Spleen (tissue), 7 donors: ENCODE measurements at regions not wholly inside any gene's neighbourhood (a gene's known extent, or its start where the extent isn't known, plus 50 kb on each side); places are given as distances from the start of the nearest gene placed in this dataset.

ENCODE experiments used
- POLR2A ChIP-seq, 3 donors: fragments of 450-650 bp; IDR thresholded peaks; one replicate each; pipeline ENCODE4 v1.5.1; 2017; ENCODE audit warnings: antibody characterized with exemption in 3 of 3, mild to moderate bottlenecking in 1 of 3
- POLR2AphosphoS5 ChIP-seq, 3 donors: sonication (generic); formaldehyde crosslinking; IDR thresholded peaks; one replicate each; pipeline ENCODE4 v1.5.1; 2017; ENCODE audit warnings: antibody characterized with exemption in 3 of 3
- TF ChIP-seq, protein P1 (sequence below), 11 experiments: fragments of 200-600 bp in 7 of 11; fragments of 450-650 bp in 4 of 11; sonication (generic) in 4 of 11; IDR thresholded peaks in 8 of 11; conservative IDR thresholded peaks in 3 of 11; 1 replicate in 7 of 11; 2 replicates in 4 of 11; pipeline versions ENCODE4 v1.4.0 to v1.8.0; 2016 to 2021; ENCODE audit warnings: antibody characterized with exemption in 11 of 11, inconsistent platforms in 4 of 11, mild to moderate bottlenecking in 1 of 11
- donor health status: DM: no; HTN: no; CAD: no; lungs with moderate emphysema.
- donor health status: DM: no; HTN: no; CAD: no.
- donor health status: DM: no; HTN: no; CAD: no.

DNA sequence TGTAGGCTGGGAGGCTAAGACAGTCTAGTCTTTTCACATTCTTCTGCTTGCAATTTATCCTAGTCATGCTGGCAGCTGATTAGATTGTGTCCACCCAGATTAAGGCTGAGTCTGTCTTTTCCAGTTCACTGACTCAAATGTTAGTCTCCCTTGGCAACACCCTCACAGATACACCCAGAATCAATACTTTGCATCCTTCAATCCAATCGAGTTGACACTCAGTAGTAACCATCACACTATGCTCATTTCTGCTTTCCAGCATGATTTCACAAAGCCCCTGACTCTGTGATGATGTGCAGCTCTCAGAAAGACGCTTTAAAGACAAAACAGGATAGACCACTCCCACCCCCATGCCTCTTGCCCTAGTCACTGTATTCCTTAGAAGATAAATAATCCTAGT is 693.0 kb downstream of the HTR1B start:
- TF ChIP-seq POLR2A (IDR thresholded peaks at IDR 0.05), result no peak
- TF ChIP-seq, protein P1, sequence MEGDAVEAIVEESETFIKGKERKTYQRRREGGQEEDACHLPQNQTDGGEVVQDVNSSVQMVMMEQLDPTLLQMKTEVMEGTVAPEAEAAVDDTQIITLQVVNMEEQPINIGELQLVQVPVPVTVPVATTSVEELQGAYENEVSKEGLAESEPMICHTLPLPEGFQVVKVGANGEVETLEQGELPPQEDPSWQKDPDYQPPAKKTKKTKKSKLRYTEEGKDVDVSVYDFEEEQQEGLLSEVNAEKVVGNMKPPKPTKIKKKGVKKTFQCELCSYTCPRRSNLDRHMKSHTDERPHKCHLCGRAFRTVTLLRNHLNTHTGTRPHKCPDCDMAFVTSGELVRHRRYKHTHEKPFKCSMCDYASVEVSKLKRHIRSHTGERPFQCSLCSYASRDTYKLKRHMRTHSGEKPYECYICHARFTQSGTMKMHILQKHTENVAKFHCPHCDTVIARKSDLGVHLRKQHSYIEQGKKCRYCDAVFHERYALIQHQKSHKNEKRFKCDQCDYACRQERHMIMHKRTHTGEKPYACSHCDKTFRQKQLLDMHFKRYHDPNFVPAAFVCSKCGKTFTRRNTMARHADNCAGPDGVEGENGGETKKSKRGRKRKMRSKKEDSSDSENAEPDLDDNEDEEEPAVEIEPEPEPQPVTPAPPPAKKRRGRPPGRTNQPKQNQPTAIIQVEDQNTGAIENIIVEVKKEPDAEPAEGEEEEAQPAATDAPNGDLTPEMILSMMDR (IDR thresholded peaks at IDR 0.05 in 8 of 11, conservative IDR thresholded peaks at IDR 0.05 in 3 of 11), result no peak
- no peak for TF ChIP-seq POLR2AphosphoS5 (IDR thresholded peaks at IDR 0.05)
